ENCODE measurements at regions not wholly inside any gene's neighbourhood (a gene's known extent, or its start where the extent isn't known, plus 50 kb on each side); places are given as distances from the start of the nearest gene placed in this dataset.

DNA sequence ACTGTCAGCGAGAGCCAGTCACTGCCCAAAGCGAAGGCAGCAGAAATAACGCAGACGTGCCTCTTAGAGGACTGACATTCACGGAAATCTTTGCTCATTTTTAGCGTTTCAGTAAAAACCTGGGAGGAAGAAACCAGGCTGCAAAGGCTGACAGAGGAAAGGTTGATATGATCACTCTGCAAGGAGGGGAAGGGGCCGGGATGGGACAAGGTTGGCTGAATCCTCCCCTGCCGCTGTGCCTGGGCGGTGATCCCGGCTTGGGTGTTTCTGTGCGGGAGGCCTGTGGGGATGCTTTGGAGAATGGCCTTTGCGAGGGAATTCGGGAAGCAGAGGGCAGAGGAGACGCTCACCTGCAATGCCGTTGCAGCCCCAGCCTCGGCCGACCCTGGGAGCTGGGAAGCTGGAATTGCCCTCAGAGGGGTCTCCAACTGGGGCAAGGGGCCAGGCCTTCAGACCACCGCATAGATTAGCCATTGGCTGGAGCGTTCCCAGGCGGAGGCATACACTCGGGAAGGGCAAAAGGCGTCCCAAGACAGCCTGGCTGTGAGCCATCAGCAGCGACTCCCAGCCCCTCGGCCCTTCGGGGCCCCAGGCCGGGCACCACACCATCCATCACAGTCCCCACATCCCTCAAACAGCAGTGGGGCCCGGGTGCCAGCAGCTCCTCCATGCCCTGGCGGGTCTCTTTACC is 111.7 kb upstream of the GPC1 start:
- no peak for FAIRE-seq

DNA sequence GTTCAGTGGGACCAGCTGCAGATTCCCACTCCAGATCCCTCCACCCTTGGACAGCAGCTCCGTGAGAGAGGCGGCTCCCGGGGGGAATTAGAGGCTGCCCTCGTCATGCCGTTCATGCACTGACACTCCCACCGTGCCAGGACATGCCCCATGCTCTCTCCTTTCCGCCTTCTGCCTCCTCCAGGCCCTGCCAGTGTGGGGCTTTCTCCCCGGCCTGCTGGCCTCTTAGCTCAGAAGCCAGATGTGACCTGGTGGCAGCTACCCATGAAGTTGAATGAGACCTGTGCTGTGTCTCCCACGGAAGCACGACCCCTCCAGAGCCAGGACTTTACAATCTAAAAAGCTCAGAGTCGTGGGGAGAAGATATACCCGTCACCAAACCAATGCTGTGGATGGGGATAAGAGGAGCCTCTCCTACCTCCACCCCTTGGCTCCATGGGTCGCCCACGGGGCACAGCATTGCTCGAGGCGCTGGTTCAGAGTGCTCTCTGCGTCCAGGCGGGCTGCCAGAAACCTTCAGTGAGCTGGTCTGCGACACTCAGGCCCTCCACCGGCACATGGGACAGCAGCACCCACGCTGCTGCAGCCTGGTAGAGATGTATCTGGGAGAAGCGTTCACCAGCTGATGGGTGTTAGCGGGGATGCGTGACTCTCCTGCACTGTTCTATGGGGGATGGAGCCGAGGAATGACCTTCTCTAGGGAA is 111.0 kb upstream of the GPC1 start:
- no peak for FAIRE-seq

DNA sequence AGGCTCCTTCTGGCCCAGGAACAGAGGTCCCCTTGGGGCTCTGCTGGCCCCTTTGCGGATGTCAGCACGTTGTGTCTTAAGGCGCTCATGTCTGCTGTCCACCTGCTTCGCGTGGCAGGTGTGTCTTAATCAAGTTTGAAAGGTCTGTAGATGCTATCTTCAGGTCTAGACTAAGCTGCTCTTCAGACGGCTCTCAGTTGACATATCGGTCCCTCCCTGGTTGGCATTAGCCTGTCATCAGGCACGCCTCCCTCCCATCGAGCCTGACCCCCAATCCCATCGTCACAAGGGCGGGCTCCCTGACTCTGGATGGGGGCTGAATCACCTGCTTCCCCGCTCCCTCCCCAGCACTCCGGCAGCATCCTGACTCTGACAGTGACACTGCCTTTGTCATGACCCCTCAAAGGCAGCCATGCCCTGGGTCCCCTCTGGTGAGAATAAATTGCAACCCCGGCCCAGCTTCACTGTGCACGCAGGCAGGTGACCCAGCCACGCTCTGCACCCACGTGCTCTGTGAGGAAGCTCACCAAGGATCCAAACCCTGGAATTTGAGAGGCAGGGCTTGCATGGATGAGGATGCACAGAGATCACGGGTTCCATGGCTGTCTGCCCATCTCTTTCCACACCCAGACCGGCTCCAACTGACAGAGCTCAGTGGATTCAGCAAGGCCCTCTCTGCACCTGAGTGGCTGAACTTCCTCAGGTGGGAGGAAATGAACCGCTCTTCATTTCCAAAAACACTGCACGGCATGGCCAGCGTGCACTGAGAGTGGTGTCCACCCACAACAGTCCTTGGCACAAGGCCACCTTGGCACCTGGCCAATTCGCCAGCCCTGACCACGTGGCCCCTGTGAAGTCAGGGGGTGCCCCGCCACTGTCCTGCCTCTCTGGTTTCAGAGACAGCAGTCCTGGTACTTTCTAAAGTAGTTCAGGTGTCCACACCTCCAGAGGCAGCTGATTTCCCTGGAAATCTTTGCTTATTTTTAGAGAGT is 110.2 kb upstream of the GPC1 start:
- no peak for FAIRE-seq

DNA sequence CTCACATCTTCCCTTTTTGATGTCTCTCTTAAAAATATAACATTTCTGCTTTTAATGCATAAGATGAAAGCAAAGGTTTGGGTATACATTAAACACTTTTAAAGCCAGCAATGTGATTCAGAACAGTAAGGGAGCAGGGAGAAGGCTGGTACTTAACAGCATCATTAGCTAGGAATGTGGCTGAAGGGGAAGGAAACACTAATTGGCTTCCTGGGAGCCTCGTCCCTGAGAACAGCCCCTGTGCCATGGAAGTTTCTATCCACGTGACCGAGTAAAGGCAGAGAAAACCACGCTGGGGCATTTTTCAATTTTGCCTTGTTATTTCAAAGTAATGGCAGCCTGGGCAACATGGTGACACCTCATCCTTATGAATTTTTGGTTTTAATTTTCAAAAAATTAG is 109.2 kb upstream of the GPC1 start:
- no peak for FAIRE-seq

DNA sequence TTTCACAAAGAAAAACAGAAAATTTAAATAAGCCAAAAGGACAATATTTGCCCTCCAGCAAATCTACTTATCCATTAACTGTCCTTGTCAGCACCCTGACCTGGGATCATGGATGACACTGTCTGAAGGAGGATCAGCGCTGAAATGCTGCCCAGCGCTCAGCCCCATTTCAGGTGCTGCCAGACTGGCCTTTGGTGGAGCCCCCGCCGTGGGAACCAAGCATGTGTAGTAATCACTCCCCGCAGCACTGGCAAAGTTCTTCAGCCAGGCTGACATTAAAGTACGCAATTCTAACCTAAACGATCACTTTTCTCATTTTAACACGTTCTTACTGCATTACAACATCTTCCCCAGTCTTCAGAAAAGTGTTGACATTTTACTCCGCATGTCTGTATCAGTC is 108.6 kb upstream of the GPC1 start:
- no peak for FAIRE-seq

DNA sequence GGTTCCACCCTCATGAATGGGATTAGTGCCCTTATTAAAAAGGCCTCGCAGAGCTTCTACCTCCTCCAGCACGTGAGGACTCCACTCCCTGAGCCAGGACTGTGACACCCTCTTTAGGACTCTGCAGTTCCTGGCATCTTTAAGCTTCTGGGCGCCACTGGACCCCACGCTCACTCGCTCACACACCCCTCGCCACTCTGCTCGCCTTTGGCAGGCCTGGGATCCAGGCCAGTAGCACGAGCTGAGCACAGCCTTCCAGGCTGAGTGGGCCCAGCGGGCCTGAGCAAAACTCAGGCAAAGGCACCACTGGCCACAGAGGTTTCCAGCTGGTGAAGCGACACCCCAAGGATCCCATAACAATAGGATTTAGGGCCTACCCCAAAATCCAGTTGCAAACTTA is 107.9 kb upstream of the GPC1 start:
- no peak for FAIRE-seq

DNA sequence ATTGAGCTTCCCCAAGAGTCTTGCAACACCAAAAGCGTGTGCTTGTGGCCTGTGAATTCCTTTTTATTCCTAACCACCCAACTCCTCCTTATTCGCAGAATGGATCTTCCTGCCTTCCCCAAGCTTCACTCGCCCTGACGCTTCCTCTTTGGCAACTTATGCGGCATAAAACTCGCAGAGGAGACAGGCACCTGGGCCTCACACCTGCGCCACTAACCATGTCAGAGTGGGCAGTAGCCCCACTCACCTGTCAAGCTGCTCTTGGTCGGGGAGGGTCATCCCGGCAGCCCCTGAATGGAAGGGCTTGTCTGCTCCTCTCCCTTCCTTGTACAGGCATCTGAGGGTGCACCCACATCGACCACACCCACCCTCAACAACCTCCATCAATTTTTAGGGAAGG is 106.9 kb upstream of the GPC1 start:
- FAIRE-seq, result no peak

DNA sequence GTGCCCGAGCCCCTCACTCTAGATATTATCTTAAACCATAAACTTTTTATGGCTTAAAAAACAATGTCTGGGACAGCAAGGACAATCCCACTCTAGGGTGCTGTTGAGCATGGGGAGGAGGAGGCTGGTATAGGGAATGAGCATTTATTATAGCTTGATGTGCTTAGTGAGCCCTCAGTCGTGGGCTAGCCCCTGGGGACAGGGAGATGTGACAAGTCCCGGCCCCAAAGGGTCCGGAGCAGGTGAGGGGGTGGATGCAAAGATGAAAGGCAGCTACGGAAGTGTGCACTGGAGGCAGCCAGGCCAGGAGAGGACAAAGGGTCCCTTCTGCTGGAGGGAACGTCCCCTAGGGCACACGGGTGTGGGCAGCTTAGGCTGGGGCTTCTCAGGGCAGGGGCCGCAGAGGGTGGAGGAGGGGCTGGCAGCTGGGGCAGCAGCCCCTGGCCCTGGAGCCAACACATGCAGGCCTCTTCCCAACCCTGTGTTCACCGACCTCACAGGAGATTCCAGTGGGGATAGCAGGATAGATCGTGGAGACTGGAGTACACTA is 106.3 kb upstream of the GPC1 start:
- no peak for FAIRE-seq

DNA sequence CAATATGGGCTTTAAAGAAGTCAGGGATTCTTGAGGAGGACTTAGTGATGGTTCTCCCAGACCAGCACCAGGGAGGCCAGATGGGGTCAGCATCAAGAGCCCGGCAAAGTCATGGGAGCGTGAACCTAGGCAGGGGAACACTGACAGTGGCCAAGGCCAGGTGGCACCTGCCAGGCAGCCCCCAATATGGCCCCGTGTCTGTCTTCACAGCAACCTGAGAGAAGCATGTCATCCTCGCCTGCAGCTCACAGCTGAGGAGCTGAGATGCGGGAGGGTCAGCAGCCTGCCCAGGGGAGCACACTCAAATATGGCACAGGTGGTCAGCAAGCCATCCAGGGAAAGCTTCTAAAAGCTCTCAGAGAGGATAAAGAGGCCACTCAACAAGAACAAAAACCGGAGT is 105.7 kb upstream of the GPC1 start:
- FAIRE-seq, result no peak

DNA sequence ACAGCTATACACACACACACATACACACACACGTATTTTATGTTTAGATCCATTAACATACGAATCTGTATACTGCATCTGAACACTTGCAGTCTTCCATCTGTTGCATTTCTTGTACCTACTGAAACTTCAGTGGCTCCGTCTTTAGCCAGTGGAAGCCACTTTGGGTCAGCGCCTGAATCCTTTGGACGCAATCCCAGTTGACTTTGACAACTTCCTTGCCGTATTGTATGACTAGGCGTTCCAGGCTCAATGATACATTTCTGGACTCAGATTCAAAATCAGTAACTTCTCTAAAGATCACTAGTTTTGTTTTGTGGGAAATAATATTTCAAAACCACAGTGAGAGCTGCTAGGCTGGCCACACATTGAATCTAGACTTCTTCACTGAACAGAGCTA is 101.5 kb upstream of the GPC1 start:
- FAIRE-seq, result no peak

DNA sequence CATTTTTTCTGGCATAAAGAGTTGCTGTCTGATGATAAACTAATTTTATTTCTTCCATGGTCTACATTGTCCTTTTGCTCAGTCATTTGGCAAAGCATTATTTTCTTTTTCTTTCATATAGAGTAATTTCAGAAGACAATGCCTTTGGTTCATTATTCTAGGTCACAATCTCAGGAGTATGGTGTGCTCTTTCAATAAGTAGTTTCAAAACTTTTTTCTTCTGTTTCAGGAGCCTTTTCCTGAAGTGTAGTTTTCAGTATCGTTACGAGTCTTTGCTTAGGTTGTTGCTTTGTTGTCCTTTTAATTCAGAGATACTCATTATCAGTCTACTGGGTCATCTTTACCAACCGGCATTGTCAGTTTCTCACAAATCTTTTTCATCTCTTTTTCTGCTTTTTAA is 100.4 kb upstream of the GPC1 start:
- no peak for FAIRE-seq

DNA sequence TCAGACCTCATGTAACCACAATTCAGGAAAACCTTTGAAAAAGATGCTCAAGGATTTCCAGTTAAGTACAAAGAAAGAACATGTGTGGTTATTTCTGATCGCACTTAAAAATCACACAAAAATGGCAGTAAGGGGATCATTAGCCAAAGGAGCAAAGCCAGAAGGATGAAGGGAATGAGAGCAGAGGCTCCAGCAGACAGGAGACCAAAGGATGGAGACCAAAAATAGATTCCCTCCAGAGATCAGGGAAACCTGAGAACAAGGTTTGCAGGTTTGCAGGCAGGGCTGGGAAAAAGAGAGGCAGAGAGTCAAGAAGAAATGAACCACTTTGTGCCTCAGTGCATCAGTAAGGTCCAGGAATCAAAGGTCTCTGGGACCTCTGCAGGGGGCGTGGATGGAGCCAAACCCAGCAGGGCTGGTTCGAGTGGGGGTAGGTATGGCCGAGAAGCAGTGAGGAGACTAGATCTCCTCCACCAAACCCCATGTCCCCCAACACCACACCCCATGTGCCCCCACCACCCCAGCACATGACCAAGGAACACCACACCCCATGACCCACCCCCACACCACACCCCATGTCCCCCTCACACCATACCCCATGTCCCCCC is 98.5 kb upstream of the GPC1 start:
- no peak for FAIRE-seq

DNA sequence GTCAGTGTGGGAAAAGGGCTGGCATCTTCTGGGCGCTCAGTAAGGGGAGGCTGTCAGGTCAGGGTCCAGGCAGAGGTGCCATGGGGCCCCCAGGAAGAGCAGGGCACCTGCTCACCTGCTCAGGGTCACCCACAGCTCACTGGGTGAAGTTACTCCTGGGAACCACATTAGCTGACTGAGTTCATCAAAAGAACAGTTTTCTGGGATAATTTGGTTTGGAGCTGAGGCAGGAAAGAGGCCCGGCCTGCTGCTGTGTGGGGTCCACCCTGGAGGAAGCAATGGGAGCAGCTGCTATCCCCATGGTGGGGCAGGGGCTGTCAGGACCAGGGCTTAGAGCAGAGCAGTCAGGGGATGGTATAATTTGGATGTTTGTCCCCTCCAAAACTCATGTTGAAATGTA is 97.2 kb upstream of the GPC1 start:
- no peak for FAIRE-seq

DNA sequence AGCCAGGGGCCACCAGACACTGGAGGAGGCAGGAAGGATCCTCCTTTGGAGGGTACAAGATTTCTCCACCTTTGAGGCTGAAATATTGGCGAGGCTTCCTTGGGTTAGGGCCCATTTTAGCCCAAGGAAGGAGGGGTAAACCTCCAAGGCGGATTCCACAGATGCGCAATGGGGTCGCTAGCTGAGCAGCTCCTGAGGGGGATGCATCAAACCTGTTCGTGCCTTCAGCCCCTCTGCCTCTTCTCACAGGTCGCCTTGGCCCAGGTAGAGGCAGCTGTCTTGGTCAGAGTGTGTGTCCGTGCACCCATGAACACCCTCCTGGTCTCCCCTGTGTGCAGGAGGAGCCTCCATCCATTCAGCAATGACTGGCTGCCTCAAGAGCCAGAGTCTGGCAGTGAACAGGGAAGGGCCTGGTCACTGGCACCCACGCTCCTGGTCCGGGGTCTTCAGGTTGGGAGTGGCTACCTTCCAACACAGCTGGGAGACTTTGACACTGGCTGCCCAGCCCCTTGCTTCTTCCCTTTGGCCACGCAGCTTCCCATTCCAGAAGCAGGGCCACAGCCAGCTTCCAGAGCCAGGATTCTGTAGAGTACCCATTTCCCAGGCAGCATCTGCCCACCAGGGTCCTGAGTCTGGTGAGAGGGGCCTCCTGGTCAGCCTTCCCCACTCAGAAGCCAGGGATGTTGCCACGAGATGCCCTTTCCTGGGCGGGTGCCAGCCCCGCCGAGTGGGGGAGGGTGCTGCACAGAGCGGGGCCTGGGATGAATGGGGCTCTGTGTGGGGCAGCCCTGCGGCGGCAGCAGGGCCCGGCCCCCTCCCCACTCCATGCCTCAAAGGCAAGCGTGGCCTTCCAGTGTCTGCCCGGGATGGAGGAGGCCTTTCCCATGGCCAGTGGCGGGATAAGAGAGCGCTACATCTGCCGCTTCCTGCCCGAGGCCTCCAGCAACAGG is 95.8 kb upstream of the GPC1 start:
- no peak for FAIRE-seq

DNA sequence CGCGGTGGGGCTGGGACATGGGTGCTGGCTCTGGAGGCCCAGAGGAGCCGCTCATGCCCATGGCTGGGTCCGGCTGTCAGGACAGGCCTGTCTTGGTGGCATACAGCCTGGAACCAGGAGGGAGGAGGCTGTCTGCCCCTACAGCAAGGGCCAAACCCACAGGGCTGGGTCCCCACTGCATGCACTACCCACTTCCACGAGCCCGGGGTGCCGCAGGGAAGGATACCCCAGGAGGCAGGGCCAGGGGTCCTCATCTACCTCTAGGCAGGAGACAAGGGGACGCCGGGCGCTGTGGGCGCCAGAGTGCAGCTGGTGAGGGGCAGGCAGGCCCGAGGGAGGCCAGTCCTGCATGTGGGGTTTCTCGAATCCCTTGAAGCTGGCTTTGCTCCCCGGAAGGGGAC is 95.1 kb upstream of the GPC1 start:
- FAIRE-seq, result no peak

DNA sequence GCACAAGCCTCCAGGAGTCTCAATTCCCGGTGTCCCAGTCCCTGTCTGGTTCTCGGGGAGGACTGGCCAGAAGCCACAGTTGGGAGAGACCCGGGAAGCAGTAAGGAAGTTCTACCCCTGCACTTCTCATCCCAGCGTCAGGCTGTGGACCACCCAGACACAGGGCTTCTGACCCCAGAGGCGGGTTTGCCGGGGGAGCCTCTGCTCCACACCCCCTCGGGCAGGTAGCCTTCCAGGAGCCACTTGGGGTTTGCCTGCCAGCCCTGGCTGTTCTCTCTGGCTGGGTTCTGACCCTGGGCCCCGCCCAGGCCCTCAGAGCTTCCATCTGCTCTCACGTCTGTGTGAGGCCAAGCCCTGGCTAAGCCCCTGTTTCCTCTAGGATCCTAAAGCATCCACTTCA is 94.4 kb upstream of the GPC1 start:
- no peak for FAIRE-seq

DNA sequence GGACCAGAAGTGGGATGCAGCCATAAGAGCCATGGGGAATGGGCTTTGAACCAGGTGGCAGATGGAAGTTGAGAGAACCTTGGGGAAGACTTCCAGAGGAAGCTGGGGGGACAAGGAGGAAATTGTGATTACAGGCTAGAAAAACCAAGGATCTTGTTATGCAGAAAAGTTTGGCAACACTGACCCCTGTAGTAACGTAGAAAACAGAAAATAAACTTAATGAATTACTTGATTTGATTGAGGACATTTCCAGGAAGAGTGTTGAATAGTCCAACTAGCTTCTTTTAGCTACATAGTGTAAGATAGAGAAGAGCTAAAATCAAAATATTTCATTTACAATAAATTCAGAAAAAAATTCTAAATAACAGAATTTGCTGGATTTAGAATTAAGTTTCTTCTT is 91.9 kb upstream of the GPC1 start:
- FAIRE-seq, result no peak

DNA sequence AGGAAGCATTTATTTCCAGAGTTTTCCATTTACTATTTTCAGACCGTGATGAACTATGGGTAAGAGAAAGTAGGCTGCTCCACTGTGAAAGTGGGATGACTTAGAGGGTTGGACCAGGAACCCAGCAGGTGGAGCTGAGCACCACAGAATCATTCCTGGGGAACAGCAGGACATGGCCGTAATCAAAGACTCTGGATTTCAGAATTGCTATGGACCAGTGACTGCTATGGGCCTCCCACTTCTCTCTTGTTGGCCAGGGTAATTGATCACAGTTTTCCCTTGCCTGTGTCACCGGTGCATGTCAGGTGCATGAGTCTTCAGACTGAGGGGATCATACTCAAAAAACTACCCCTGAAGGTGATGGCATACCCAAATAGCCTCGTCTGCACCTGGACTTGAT is 90.6 kb upstream of the GPC1 start:
- no peak for FAIRE-seq

DNA sequence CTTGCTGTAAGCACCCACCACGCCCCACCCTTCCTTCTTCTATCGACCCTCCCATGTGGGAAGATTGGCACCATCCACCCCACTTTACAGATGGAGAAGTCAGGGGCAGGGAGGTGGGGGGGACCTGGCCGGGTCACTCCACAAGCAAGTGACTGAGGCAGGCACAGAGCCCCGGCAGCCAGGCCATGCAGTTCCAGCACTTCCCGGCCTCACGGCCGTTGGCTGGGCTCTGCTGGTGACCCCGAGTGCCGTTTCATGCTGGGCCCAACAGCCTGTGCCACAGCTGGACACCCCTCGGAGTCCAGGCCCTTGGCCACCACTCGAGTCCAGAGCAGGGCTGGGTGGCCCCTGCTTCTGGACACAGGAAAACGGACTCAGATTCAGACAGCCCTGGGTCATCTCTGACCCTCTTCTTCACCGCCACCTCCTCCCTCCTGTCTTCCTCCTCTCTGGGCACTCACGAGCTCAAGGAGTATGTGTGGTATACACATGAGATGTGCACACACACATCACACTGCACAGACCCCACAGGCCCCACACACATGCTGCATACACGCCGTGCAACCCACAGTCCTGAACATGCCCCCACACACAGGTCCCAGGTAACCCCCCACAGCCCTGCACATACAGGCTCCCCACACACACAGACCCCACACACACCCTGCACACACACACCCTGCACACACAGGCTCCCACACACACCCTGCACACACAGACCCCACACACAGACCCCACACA is 89.3 kb upstream of the GPC1 start:
- FAIRE-seq, result no peak

DNA sequence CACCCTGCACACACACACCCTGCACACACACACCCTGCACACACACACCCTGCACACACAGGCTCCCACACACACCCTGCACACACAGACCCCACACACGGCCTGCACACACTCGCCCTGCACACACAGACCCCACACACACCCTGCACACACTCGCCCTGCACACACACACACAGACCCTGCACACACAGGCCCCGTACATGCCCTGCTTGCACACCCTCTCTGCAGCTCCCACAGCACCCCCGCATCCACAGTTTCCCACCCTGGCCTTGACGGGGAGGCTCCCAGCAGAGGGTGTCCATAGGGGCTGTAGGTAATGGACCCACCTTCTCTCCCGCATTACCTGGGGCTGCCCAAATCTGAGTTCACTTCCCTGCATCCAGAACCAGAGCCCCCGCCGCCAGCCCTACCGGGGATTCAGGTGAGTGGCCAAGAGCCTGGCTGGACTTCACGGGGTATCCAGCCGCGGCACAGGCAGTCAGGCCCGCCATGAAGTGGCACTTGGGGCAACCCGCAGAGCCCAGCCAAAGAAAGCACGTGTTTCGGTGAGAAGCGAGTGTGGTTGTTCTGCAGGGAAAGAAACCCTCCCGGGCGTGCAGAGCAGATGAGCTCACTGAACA is 88.6 kb upstream of the GPC1 start:
- no peak for FAIRE-seq
